Hepatocyte (in vitro differentiated cells): ENCODE measurements at regions not wholly inside any gene's neighbourhood (a gene's known extent, or its start where the extent isn't known, plus 50 kb on each side); places are given as distances from the start of the nearest gene placed in this dataset.

ENCODE experiments used
- CTCF ChIP-seq: fragments of 200-600 bp; sonication (generic); IDR thresholded peaks from 2 replicates; pipeline ENCODE4 v1.5.1; 2016; ENCODE audit warnings: antibody characterized with exemption, mild to moderate bottlenecking; ENCODE audit not compliant: poor library complexity
- EZH2 ChIP-seq: fragments of 200-600 bp; sonication (generic); IDR thresholded peaks from 2 replicates; pipeline ENCODE4 v1.6.1; 2016; ENCODE audit warnings: antibody characterized with exemption, mild to moderate bottlenecking, borderline replicate concordance
- EZH2phosphoT487 ChIP-seq: fragments of 200-600 bp; sonication (generic); IDR thresholded peaks from one replicate; pipeline ENCODE4 v1.6.1; 2018; ENCODE audit warnings: antibody characterized with exemption, mild to moderate bottlenecking, low read depth, moderate library complexity; ENCODE audit not compliant: unreplicated experiment, severe bottlenecking

GRCh38 chr10:3324612-3325038 is 152.0 kb upstream of the PITRM1 start:
- TF ChIP-seq CTCF (no peak), EZH2 (no peak), EZH2phosphoT487 (no peak)
